Smooth muscle cell (in vitro differentiated cells): ENCODE measurements at regions not wholly inside any gene's neighbourhood (a gene's known extent, or its start where the extent isn't known, plus 50 kb on each side); places are given as distances from the start of the nearest gene placed in this dataset.

Experiments used
- DNase-seq: peaks from one replicate; lab custom pipeline; 2025; ENCODE audit not compliant: unreplicated experiment; lab: John Stamatoyannopoulos, UW
- H2AFZ ChIP-seq: fragments of 200-600 bp; sonication (generic); 2 replicates; pipeline ENCODE4 v1.6.0; 2016; ENCODE audit warnings: antibody characterized with exemption, low read depth, mild to moderate bottlenecking
- H3F3A ChIP-seq: fragments of 200-600 bp; sonication (generic); 2 replicates; pipeline ENCODE4 v1.6.0; 2017; ENCODE audit warnings: antibody characterized with exemption, low read depth
- H3K27ac ChIP-seq: fragments of 200-600 bp; sonication (generic); 2 replicates; pipeline ENCODE4 v1.5.1; 2016; ENCODE audit warnings: low read depth, mild to moderate bottlenecking
- H3K27me3 ChIP-seq: fragments of 200-600 bp; sonication (generic); 2 replicates; pipeline ENCODE4 v1.6.1; 2016; ENCODE audit warnings: low read depth, mild to moderate bottlenecking
- H3K36me3 ChIP-seq: fragments of 200-600 bp; sonication (generic); 2 replicates; pipeline ENCODE4 v1.5.1; 2016; ENCODE audit warnings: low read depth
- H3K4me1 ChIP-seq: fragments of 200-600 bp; sonication (generic); 2 replicates; pipeline ENCODE4 v1.5.1; 2016; ENCODE audit warnings: low read depth
- H3K4me2 ChIP-seq: fragments of 200-600 bp; sonication (generic); 2 replicates; pipeline ENCODE4 v1.6.0; 2016; ENCODE audit warnings: mild to moderate bottlenecking
- H3K4me3 ChIP-seq: fragments of 200-600 bp; sonication (generic); 2 replicates; pipeline ENCODE4 v1.5.1; 2016; ENCODE audit warnings: mild to moderate bottlenecking
- H3K79me2 ChIP-seq: fragments of 200-600 bp; sonication (generic); 2 replicates; pipeline ENCODE4 v1.6.0; 2016; ENCODE audit warnings: low read depth, mild to moderate bottlenecking
- H3K9ac ChIP-seq: fragments of 200-600 bp; sonication (generic); 2 replicates; pipeline ENCODE4 v1.6.0; 2016; ENCODE audit warnings: low read depth
- H3K9me3 ChIP-seq: fragments of 200-600 bp; sonication (generic); replicated peaks from 2 replicates; pipeline ENCODE4 v1.5.1; 2016; ENCODE audit warnings: low read depth
- H4K20me1 ChIP-seq: fragments of 200-600 bp; sonication (generic); 2 replicates; pipeline ENCODE4 v1.6.0; 2016; ENCODE audit warnings: low read depth
- WGBS: methylation state at CpG from one replicate; pipeline ENCODE4 v1.1.7; 2016; ENCODE audit warnings: low lambda C conversion rate; 5-methylcytosine and 5-hydroxymethylcytosine counted together
- TF ChIP-seq, protein P1 (sequence below): fragments of 200-600 bp; sonication (generic); IDR thresholded peaks from 2 replicates; pipeline ENCODE4 v1.5.1; 2017; ENCODE audit warnings: borderline replicate concordance, mild to moderate bottlenecking, antibody characterized with exemption; ENCODE audit not compliant: insufficient read depth, poor library complexity, severe bottlenecking

GRCh38 chr1:18045203-18045602 is 62.4 kb upstream of the IGSF21 start:
- WGBS: 64% methylated on average over 5 of the region's 5 CpGs
- H3K9me3 ChIP-seq: no peaks in the 10 kb centered on the region
- TF ChIP-seq, protein P1, sequence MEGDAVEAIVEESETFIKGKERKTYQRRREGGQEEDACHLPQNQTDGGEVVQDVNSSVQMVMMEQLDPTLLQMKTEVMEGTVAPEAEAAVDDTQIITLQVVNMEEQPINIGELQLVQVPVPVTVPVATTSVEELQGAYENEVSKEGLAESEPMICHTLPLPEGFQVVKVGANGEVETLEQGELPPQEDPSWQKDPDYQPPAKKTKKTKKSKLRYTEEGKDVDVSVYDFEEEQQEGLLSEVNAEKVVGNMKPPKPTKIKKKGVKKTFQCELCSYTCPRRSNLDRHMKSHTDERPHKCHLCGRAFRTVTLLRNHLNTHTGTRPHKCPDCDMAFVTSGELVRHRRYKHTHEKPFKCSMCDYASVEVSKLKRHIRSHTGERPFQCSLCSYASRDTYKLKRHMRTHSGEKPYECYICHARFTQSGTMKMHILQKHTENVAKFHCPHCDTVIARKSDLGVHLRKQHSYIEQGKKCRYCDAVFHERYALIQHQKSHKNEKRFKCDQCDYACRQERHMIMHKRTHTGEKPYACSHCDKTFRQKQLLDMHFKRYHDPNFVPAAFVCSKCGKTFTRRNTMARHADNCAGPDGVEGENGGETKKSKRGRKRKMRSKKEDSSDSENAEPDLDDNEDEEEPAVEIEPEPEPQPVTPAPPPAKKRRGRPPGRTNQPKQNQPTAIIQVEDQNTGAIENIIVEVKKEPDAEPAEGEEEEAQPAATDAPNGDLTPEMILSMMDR: no peak

DNA sequence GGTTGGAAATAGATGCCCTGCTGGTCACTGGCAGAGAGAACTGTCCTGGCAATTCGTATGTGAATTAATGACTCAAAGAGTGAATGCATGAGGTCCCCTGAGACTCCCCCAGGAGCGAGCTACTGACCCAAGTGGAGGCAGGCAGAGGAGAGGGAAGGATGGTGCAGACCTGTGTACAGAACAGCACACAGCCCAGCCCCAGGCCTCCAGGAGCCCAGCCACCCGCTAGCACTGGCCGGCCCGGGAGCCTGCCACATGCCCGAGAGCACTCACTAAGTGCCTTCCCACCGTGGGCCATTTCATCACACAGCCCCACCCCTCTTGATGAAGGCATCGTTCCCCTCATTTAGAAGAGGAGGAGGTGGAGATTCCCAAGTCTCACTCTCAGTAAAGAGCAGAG is 62.0 kb upstream of the IGSF21 start:
- no peak overlapping the region for H3K4me3 ChIP-seq
- no peak overlapping the region for H3K4me2 ChIP-seq
- H3K79me2 ChIP-seq: no peaks in the 10 kb centered on the region
- DNase-seq: no peak
- no peaks in the 10 kb centered on the region for H3K36me3 ChIP-seq
- 68% methylated on average over 8 of the region's 8 CpGs for WGBS
- H3F3A ChIP-seq: no peaks in the 10 kb centered on the region
- no peaks in the 10 kb centered on the region for H3K4me1 ChIP-seq
- H2AFZ ChIP-seq: no peak overlapping the region
- TF ChIP-seq, protein P1: no peak
- H3K9me3 ChIP-seq: no peaks in the 10 kb centered on the region
- peaks cover 7% of the 10 kb centered on the region for H3K27me3 ChIP-seq
- no peak overlapping the region for H3K27ac ChIP-seq
- H4K20me1 ChIP-seq: no peaks in the 10 kb centered on the region
- H3K9ac ChIP-seq: no peak overlapping the region

More at GRCh38 chr1:18045203-18045602, 62.4 kb upstream of the IGSF21 start:
- Histone ChIP-seq H3K9ac (no peak overlapping the region), H3K79me2 (no peaks in the 10 kb centered on the region), H3K4me2 (no peak overlapping the region), H3K27ac (no peak overlapping the region), H4K20me1 (no peaks in the 10 kb centered on the region), H2AFZ (no peak overlapping the region), H3F3A (no peaks in the 10 kb centered on the region), H3K27me3 (peaks cover 7% of the 10 kb centered on the region), H3K4me3 (no peak overlapping the region), H3K4me1 (no peaks in the 10 kb centered on the region), H3K36me3 (no peaks in the 10 kb centered on the region)
- no peak for DNase-seq

- peaks cover 18% of the 10 kb centered on the region for H3K27me3 ChIP-seq
- no peaks in the 10 kb centered on the region for H3K36me3 ChIP-seq
- H3F3A ChIP-seq: no peaks in the 10 kb centered on the region
- H3K79me2 ChIP-seq: no peaks in the 10 kb centered on the region
- TF ChIP-seq, protein P1: no peak
- H2AFZ ChIP-seq: no peak overlapping the region
- no peak overlapping the region for H3K27ac ChIP-seq
- WGBS: 87% methylated on average over 3 of the region's 3 CpGs
- no peaks in the 10 kb centered on the region for H3K4me1 ChIP-seq
- H3K9me3 ChIP-seq: no peaks in the 10 kb centered on the region
- DNase-seq: no peak
- no peak overlapping the region for H3K4me2 ChIP-seq
- no peak overlapping the region for H3K9ac ChIP-seq
- no peak overlapping the region for H3K4me3 ChIP-seq
- no peaks in the 10 kb centered on the region for H4K20me1 ChIP-seq
Measured at GRCh38 chr1:18047122-18047521, 60.5 kb upstream of the IGSF21 start.

DNA sequence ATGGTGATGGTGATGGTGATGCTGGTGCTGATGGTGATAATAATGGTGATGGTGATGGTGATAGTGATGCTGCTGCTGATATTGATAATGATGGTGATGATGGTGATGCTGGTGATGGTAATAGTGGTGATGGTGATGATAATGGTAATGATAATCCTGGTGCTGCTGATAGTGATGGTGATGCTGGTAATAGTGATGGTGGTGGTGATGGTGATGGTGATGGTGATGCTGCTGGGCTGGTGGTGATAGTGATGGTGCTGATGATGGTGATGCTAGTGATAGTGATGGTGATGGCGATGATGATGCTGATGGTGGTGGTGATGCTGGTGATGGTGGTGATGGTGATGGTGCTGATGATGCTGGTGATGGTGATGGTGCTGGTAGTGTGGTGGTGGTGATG is 58.4 kb upstream of the IGSF21 start:
- H3K27me3 ChIP-seq: peaks cover 36% of the 10 kb centered on the region
- no peak overlapping the region for H2AFZ ChIP-seq
- no peak overlapping the region for H3K27ac ChIP-seq
- H3K4me2 ChIP-seq: no peak overlapping the region
- H3K9me3 ChIP-seq: no peaks in the 10 kb centered on the region
- WGBS: 85% methylated on average over 1 of the region's 1 CpG
- H3K4me3 ChIP-seq: no peak overlapping the region
- H3K79me2 ChIP-seq: no peaks in the 10 kb centered on the region
- no peaks in the 10 kb centered on the region for H4K20me1 ChIP-seq
- TF ChIP-seq, protein P1: no peak
- DNase-seq: no peak
- no peaks in the 10 kb centered on the region for H3F3A ChIP-seq
- H3K9ac ChIP-seq: no peak overlapping the region
- H3K4me1 ChIP-seq: no peaks in the 10 kb centered on the region
- H3K36me3 ChIP-seq: no peaks in the 10 kb centered on the region
